IMR-90 (cell line): ENCODE measurements at regions not wholly inside any gene's neighbourhood (a gene's known extent, or its start where the extent isn't known, plus 50 kb on each side); places are given as distances from the start of the nearest gene placed in this dataset.

Experiments used
- ATAC-seq: fragments of 200-7000 bp; cut with Tn5 transposase; 2 replicates; pipeline ENCODE4 v1.9.1; 2020; ENCODE audit warnings: low read depth, mild to moderate bottlenecking, moderate library complexity
- BruUV-seq: library from RNA; stranded (reverse); fragments of 400-500 nt; replicated peaks from 2 replicates; lab custom pipeline; 2021; lab: Mats Ljungman, UMichigan
- CTCF ChIA-PET: fragments of 300-600 bp; formaldehyde crosslinking; extraction: SDS; loops from one replicate; lab custom pipeline; 2021; ENCODE audit warnings: antibody characterized with exemption; lab: Yijun Ruan, JAX
- POLR2A ChIA-PET: fragments of 300-600 bp; sonication (Branson Sonifier 250); formaldehyde crosslinking; loops from one replicate; lab custom pipeline; 2022; ENCODE audit warnings: antibody characterized with exemption; ENCODE audit not compliant: unreplicated experiment; lab: Charles Lee
- DNase-seq: peaks from one replicate; pipeline ENCODE4 v3.0.0; 2013
- H2AFZ ChIP-seq: replicated peaks from 2 replicates; pipeline ENCODE3; 2013; ENCODE audit warnings: low read length, mild to moderate bottlenecking; ENCODE audit not compliant: poor library complexity
- H2AK5ac ChIP-seq: 2 replicates; pipeline ENCODE4 v1.6.1; 2013; ENCODE audit warnings: low read depth, low read length, inconsistent platforms
- H2AK9ac ChIP-seq: replicated peaks from 2 replicates; pipeline ENCODE3; 2013; ENCODE audit warnings: mild to moderate bottlenecking, low read depth, low read length, moderate library complexity; ENCODE audit not compliant: poor library complexity
- H2BK120ac ChIP-seq: 2 replicates; pipeline ENCODE4 v1.6.1; 2013; ENCODE audit warnings: low read depth, low read length, inconsistent platforms
- H2BK15ac ChIP-seq: 3 replicates; pipeline ENCODE4 v1.6.1; 2013; ENCODE audit warnings: low read depth, low read length, inconsistent platforms
- H2BK20ac ChIP-seq: 2 replicates; pipeline ENCODE4 v1.6.1; 2013; ENCODE audit warnings: low read depth, mild to moderate bottlenecking, inconsistent platforms, low read length, moderate library complexity
- H2BK5ac ChIP-seq: 2 replicates; pipeline ENCODE4 v1.6.1; 2013; ENCODE audit warnings: mild to moderate bottlenecking, low read depth, low read length, inconsistent platforms; ENCODE audit not compliant: poor library complexity, severe bottlenecking
- H3K14ac ChIP-seq: replicated peaks from 2 replicates; pipeline ENCODE4 v1.6.1; 2013; ENCODE audit warnings: low read depth, low read length, inconsistent platforms
- H3K18ac ChIP-seq: 2 replicates; pipeline ENCODE4 v1.6.1; 2013; ENCODE audit warnings: low read depth, low read length, control low read depth
- H3K23ac ChIP-seq: 2 replicates; pipeline ENCODE4 v1.6.1; 2013; ENCODE audit warnings: low read depth, low read length, inconsistent platforms
- H3K27ac ChIP-seq: 2 replicates; pipeline ENCODE4 v1.5.1; 2013; ENCODE audit warnings: mild to moderate bottlenecking, control low read depth, low read length; ENCODE audit not compliant: insufficient read depth
- H3K27me3 ChIP-seq: 2 replicates; pipeline ENCODE4 v1.6.1; 2013; ENCODE audit warnings: low read length; ENCODE audit not compliant: control insufficient read depth, insufficient read depth
- H3K36me3 ChIP-seq: 2 replicates; pipeline ENCODE4 v1.6.1; 2013; ENCODE audit warnings: low read length, mixed read lengths; ENCODE audit not compliant: control insufficient read depth, insufficient read depth
- H3K4ac ChIP-seq: 2 replicates; pipeline ENCODE4 v1.6.1; 2013; ENCODE audit warnings: low read depth, low read length, inconsistent platforms
- H3K4me1 ChIP-seq: 2 replicates; pipeline ENCODE4 v1.6.1; 2013; ENCODE audit warnings: low read length, mixed read lengths; ENCODE audit not compliant: control insufficient read depth, insufficient read depth
- H3K4me2 ChIP-seq: 2 replicates; pipeline ENCODE4 v1.6.1; 2013; ENCODE audit warnings: low read depth, mild to moderate bottlenecking, control low read depth, low read length, moderate library complexity
- H3K4me3 ChIP-seq: 2 replicates; pipeline ENCODE4 v1.5.1; 2013; ENCODE audit warnings: low read depth, mild to moderate bottlenecking, control low read depth, low read length, moderate library complexity; ENCODE audit not compliant: insufficient read depth
- H3K56ac ChIP-seq: 2 replicates; pipeline ENCODE4 v1.6.1; 2013; ENCODE audit warnings: low read length, inconsistent platforms; ENCODE audit not compliant: insufficient read depth; ENCODE audit errors: extremely low read depth
- H3K79me1 ChIP-seq, 2 experiments: 2 replicates each; pipeline ENCODE4 v1.6.1; 2013; ENCODE audit warnings: low read length in 2 of 2, inconsistent platforms in 1 of 2, low read depth in 1 of 2
- H3K9ac ChIP-seq: 2 replicates; pipeline ENCODE4 v1.6.1; 2013; ENCODE audit warnings: low read depth, low read length, control low read depth
- H3K9me1 ChIP-seq: 2 replicates; pipeline ENCODE4 v1.6.1; 2013; ENCODE audit warnings: low read length, inconsistent platforms; ENCODE audit not compliant: insufficient read depth
- H3K9me3 ChIP-seq: 2 replicates; pipeline ENCODE4 v1.6.1; 2013; ENCODE audit warnings: low read length; ENCODE audit not compliant: control insufficient read depth, insufficient read depth
- H4K20me1 ChIP-seq: 2 replicates; pipeline ENCODE4 v1.6.1; 2013; ENCODE audit warnings: low read length, inconsistent platforms; ENCODE audit not compliant: insufficient read depth
- H4K5ac ChIP-seq: 2 replicates; pipeline ENCODE4 v1.6.1; 2013; ENCODE audit warnings: mild to moderate bottlenecking, low read depth, low read length, control low read depth
- H4K8ac ChIP-seq, 2 experiments: 2 replicates each; pipeline ENCODE4 v1.6.1; 2013; ENCODE audit warnings: low read depth in 2 of 2, low read length in 2 of 2, control low read depth in 1 of 2, inconsistent platforms in 1 of 2
- H4K91ac ChIP-seq: 2 replicates; pipeline ENCODE4 v1.6.1; 2013; ENCODE audit warnings: low read depth, low read length, inconsistent platforms; ENCODE audit not compliant: insufficient read depth
- BHLHE40 ChIP-seq: fragments of 150-350 bp; IDR thresholded peaks from 2 replicates; pipeline ENCODE4 v1.6.1; 2016; ENCODE audit warnings: mild to moderate bottlenecking, low read depth, low read length
- CEBPB ChIP-seq: IDR thresholded peaks from 2 replicates; pipeline ENCODE4 v1.6.1; 2012; ENCODE audit warnings: low read depth, low read length, improper control_type of control experiment
- CHD1 ChIP-seq: IDR thresholded peaks from 2 replicates; pipeline ENCODE4 v1.6.1; 2012; ENCODE audit warnings: low read depth, low read length, improper control_type of control experiment
- FOS ChIP-seq: fragments of 150-350 bp; IDR thresholded peaks from 2 replicates; pipeline ENCODE4 v1.6.1; 2016; ENCODE audit warnings: low read depth, low read length
- MAFK ChIP-seq: IDR thresholded peaks from 2 replicates; pipeline ENCODE4 v1.6.1; 2012; ENCODE audit warnings: low read depth, low read length, improper control_type of control experiment
- MAZ ChIP-seq: IDR thresholded peaks from 2 replicates; pipeline ENCODE4 v1.6.1; 2012; ENCODE audit warnings: low read depth, mild to moderate bottlenecking, low read length, improper control_type of control experiment, moderate library complexity, borderline replicate concordance
- MXI1 ChIP-seq: IDR thresholded peaks from 2 replicates; pipeline ENCODE4 v1.6.1; 2012; ENCODE audit warnings: low read depth, mild to moderate bottlenecking, low read length, moderate library complexity, borderline replicate concordance
- NFE2L2 ChIP-seq: fragments of 150-350 bp; IDR thresholded peaks from 2 replicates; pipeline ENCODE4 v1.6.1; 2016; ENCODE audit warnings: low read depth, mild to moderate bottlenecking, low read length
- POLR2A ChIP-seq: IDR thresholded peaks from 2 replicates; pipeline ENCODE4 v1.6.1; 2012; ENCODE audit warnings: mild to moderate bottlenecking, low read depth, low read length
- RAD21 ChIP-seq: IDR thresholded peaks from 2 replicates; pipeline ENCODE4 v1.6.1; 2012; ENCODE audit warnings: low read length, improper control_type of control experiment
- RCOR1 ChIP-seq: IDR thresholded peaks from 2 replicates; pipeline ENCODE4 v1.6.1; 2012; ENCODE audit warnings: mild to moderate bottlenecking, low read length, improper control_type of control experiment; ENCODE audit not compliant: insufficient replicate concordance
- RFX5 ChIP-seq: IDR thresholded peaks from 2 replicates; pipeline ENCODE4 v1.8.0; 2012; ENCODE audit warnings: low read depth, mild to moderate bottlenecking, low read length, moderate library complexity
- SMC3 ChIP-seq: fragments of 150-350 bp; IDR thresholded peaks from 2 replicates; pipeline ENCODE4 v1.6.1; 2016; ENCODE audit warnings: low read depth, mild to moderate bottlenecking, antibody characterized with exemption, low read length, moderate library complexity
- WGBS, 2 experiments: methylation state at CpG; one replicate each; pipeline versions ENCODE4 v1.1.5 to v1.1.7; 2013; ENCODE audit warnings: missing lambda C conversion rate in 2 of 2; ENCODE audit not compliant: insufficient read length in 1 of 2; ENCODE audit errors: extremely low coverage in 2 of 2; 5-methylcytosine and 5-hydroxymethylcytosine counted together
- dilution Hi-C: fragments of 300-500 bp; cut with HindIII; formaldehyde crosslinking; loops from one replicate; pipeline ENCODE4 v1.14.3; 2018; ENCODE audit warnings: low sequenced_read_pairs; ENCODE audit not compliant: unreplicated experiment
- in situ Hi-C: fragments of 300-500 bp; cut with MboI; formaldehyde crosslinking; loops from 3 replicates; pipeline ENCODE4 v1.14.3; 2019; ENCODE audit warnings: low sequenced_read_pairs, inconsistent platforms, mixed read lengths
- intact Hi-C: fragments of 100-400 bp; cut with micrococcal nuclease; formaldehyde crosslinking; loops from 2 replicates; pipeline ENCODE4 v1.10.0; 2022
- TF ChIP-seq, protein P1 (sequence below): fragments of 150-350 bp; IDR thresholded peaks from 2 replicates; pipeline ENCODE4 v1.6.1; 2017; ENCODE audit warnings: mild to moderate bottlenecking, antibody characterized with exemption, low read length, low read depth
- TF ChIP-seq, protein P2 (sequence below): conservative IDR thresholded peaks from 2 replicates; pipeline ENCODE4 v1.5.1; 2012; ENCODE audit warnings: mild to moderate bottlenecking, low read depth, low read length, improper control_type of control experiment
- TF ChIP-seq, protein P3 (sequence below): fragments of 150-350 bp; IDR thresholded peaks from 2 replicates; pipeline ENCODE4 v1.6.1; 2016; ENCODE audit warnings: low read depth, mild to moderate bottlenecking, low read length, moderate library complexity, borderline replicate concordance

DNA sequence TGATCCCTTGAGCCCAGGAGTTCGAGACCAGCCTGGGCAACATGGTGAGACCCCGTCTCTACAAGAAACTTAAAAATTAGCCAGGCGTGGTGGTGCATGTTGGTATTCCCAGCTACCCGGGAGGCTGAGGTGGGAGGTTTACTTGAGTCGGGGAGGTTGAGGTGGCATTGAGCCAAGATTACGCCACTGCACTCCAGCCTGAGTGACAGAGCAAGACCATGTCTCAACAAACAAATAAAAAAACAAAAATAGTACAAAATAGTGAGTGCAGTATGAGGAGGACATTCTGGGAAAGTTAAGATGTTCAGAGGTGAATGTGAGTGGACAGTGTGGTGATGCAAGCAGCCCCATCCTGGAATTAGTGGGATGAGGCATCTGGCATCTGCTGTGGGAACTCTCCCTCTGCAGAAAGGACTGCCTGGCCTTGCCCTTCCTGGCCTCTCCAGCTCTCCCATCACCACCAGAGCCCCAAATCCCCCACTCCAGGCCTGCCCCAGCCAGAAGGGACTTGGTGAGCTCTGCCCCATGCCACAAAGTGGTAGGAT lies 96.6 kb upstream of the PARD3 start:
- CTCF ChIA-PET = no interaction called here

More for the DNA sequence above, 96.6 kb upstream of the PARD3 start:
- H2AK5ac ChIP-seq = no peak overlapping the region
- H4K8ac ChIP-seq = no peak overlapping the region
- H3K4me2 ChIP-seq = no peak overlapping the region
- intact Hi-C loops (no loop called here), dilution Hi-C loops (no loop called here), in situ Hi-C loops (no loop called here)
- no peak overlapping the region for H2AFZ ChIP-seq
- no peak overlapping the region for H2BK20ac ChIP-seq
- H3K9ac ChIP-seq = no peak overlapping the region
- DNase-seq (peak; percentile 29), ATAC-seq (no peak)
- no peak overlapping the region for H2AK9ac ChIP-seq
- POLR2A ChIA-PET = no interaction called here
- H3K23ac ChIP-seq = no peak overlapping the region
- no peak overlapping the region for H2BK5ac ChIP-seq
- no peak for TF ChIP-seq NFE2L2
- TF ChIP-seq CHD1 = no peak
- no peak for TF ChIP-seq SMC3
- no peak for TF ChIP-seq RCOR1
- TF ChIP-seq POLR2A = no peak
- no peak for TF ChIP-seq FOS
- TF ChIP-seq, protein P1, sequence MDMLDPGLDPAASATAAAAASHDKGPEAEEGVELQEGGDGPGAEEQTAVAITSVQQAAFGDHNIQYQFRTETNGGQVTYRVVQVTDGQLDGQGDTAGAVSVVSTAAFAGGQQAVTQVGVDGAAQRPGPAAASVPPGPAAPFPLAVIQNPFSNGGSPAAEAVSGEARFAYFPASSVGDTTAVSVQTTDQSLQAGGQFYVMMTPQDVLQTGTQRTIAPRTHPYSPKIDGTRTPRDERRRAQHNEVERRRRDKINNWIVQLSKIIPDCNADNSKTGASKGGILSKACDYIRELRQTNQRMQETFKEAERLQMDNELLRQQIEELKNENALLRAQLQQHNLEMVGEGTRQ = no peak
- TF ChIP-seq, protein P2, sequence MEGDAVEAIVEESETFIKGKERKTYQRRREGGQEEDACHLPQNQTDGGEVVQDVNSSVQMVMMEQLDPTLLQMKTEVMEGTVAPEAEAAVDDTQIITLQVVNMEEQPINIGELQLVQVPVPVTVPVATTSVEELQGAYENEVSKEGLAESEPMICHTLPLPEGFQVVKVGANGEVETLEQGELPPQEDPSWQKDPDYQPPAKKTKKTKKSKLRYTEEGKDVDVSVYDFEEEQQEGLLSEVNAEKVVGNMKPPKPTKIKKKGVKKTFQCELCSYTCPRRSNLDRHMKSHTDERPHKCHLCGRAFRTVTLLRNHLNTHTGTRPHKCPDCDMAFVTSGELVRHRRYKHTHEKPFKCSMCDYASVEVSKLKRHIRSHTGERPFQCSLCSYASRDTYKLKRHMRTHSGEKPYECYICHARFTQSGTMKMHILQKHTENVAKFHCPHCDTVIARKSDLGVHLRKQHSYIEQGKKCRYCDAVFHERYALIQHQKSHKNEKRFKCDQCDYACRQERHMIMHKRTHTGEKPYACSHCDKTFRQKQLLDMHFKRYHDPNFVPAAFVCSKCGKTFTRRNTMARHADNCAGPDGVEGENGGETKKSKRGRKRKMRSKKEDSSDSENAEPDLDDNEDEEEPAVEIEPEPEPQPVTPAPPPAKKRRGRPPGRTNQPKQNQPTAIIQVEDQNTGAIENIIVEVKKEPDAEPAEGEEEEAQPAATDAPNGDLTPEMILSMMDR = no peak
- no peak for TF ChIP-seq MXI1
- TF ChIP-seq MAFK = no peak
- no peak for TF ChIP-seq RAD21
- TF ChIP-seq BHLHE40 = no peak
- TF ChIP-seq MAZ = no peak
- TF ChIP-seq RFX5 = no peak
- no peak for TF ChIP-seq CEBPB
- TF ChIP-seq, protein P3, sequence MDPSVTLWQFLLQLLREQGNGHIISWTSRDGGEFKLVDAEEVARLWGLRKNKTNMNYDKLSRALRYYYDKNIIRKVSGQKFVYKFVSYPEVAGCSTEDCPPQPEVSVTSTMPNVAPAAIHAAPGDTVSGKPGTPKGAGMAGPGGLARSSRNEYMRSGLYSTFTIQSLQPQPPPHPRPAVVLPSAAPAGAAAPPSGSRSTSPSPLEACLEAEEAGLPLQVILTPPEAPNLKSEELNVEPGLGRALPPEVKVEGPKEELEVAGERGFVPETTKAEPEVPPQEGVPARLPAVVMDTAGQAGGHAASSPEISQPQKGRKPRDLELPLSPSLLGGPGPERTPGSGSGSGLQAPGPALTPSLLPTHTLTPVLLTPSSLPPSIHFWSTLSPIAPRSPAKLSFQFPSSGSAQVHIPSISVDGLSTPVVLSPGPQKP = no peak
- no peaks in the 10 kb centered on the region for H3K9me3 ChIP-seq
- no peaks in the 10 kb centered on the region for H4K20me1 ChIP-seq
- H3K4me3 ChIP-seq = no peak overlapping the region
- no peaks in the 10 kb centered on the region for H3K9me1 ChIP-seq
- H2BK15ac ChIP-seq = no peak overlapping the region
- peaks cover 6% of the 10 kb centered on the region for H3K27me3 ChIP-seq
- H3K56ac ChIP-seq = no peak overlapping the region
- no peak overlapping the region for H3K27ac ChIP-seq
- H3K14ac ChIP-seq = no peak overlapping the region
- H3K4me1 ChIP-seq = peaks cover 7% of the 10 kb centered on the region; the same call in 1 of the 2 replicates
- H2BK120ac ChIP-seq = no peak overlapping the region
- H3K4ac ChIP-seq = no peak overlapping the region
- no CpG with 5 or more reads among the region's 6 CpGs for whole genome bisulfite sequencing, 2 experiments
- no peaks in the 10 kb centered on the region for H3K79me1 ChIP-seq
- H4K5ac ChIP-seq = no peak overlapping the region
- no peak overlapping the region for H4K91ac ChIP-seq
- no peaks in the 10 kb centered on the region for H3K36me3 ChIP-seq
- no peak overlapping the region for H3K18ac ChIP-seq
- BruUV-seq = no TSS peak
